Fibroblast of lung (primary cell): ENCODE measurements at regions not wholly inside any gene's neighbourhood (a gene's known extent, or its start where the extent isn't known, plus 50 kb on each side); places are given as distances from the start of the nearest gene placed in this dataset.

Experiments
- CTCF ChIP-seq, 2 donors: IDR thresholded peaks in 1 of 2; conservative IDR thresholded peaks in 1 of 2; 1 replicate in 1 of 2; 2 replicates in 1 of 2; pipeline ENCODE4 v1.5.1; 2011 to 2012; ENCODE audit warnings: low read length in 2 of 2, control low read depth in 1 of 2, inconsistent platforms in 1 of 2, low read depth in 1 of 2, mild to moderate bottlenecking in 1 of 2
- EZH2 ChIP-seq: IDR thresholded peaks from 2 replicates; pipeline ENCODE4 v1.5.1; 2012; ENCODE audit warnings: low read length, control low read depth, mild to moderate bottlenecking; ENCODE audit errors: missing control alignments

GRCh38 chr2:192253692-192254091 lies 59.0 kb upstream of the TMEFF2 start:
- no peak for TF ChIP-seq CTCF (conservative IDR thresholded peaks at IDR 0.05 in 1 of 2, IDR thresholded peaks at IDR 0.05 in 1 of 2; ENCODE audit: low read depth in 1 of 2, low read length in 2 of 2)
- TF ChIP-seq EZH2, result no peak
